Activated CD4-positive, alpha-beta T cell treated with anti-CD3 and anti-CD28 coated beads, Interleukin-2, amount 50 U/mL, for 1 hour (primary cell): ENCODE measurements at regions not wholly inside any gene's neighbourhood (a gene's known extent, or its start where the extent isn't known, plus 50 kb on each side); places are given as distances from the start of the nearest gene placed in this dataset.

Experiments
- DNase-seq: peaks from one replicate; pipeline ENCODE4 v3.0.0-alpha.2; 2020

- no peak for DNase-seq
Measured at GRCh38 chr5:108437425-108437824, 55.5 kb upstream of the FBXL17 start.

- no peak for DNase-seq
Measured at GRCh38 chr5:108436696-108437095, 54.8 kb upstream of the FBXL17 start.

- no peak for DNase-seq
Measured at GRCh38 chr5:108433600-108433999, 51.7 kb upstream of the FBXL17 start.

GRCh38 chr5:108432024-108432423 lies 50.1 kb upstream of the FBXL17 start:
- no peak for DNase-seq
